Middle frontal gyrus (tissue), 1 donor: ENCODE measurements at regions not wholly inside any gene's neighbourhood (a gene's known extent, or its start where the extent isn't known, plus 50 kb on each side); places are given as distances from the start of the nearest gene placed in this dataset.

ENCODE experiments used
- DNase-seq: peaks from one replicate; pipeline ENCODE4 v3.0.0-alpha.2; 2015; ENCODE audit warnings: low spot score; ENCODE audit errors: extremely low spot score

GRCh38 chr11:127106938-127107337 is 106.4 kb upstream of the KIRREL3 start:
- no peak for DNase-seq

GRCh38 chr11:127105593-127106541 is 105.3 kb upstream of the KIRREL3 start:
- DNase-seq: no peak

- DNase-seq: no peak
Observed at GRCh38 chr11:127103586-127104388, 103.2 kb upstream of the KIRREL3 start.

DNA sequence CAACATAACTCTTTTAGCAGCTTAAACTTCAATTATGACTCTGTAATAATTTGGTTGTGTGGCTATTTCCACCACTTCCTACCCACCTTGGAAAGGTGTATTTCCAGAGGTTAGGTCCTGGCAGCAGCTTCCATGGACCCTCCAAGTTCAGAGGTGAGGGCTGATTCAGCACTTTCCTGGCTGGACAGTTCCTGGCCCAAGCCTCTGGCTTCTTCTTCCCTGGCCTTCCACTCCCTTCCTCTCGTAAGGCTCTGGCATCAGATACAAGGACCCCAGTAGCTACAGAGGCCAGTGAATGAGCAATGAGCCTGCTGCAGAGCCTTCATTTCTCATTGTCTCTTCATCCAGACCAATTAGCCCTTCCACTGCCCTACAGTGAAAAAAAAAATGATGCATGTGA is 98.1 kb upstream of the KIRREL3 start:
- DNase-seq: no peak

DNA sequence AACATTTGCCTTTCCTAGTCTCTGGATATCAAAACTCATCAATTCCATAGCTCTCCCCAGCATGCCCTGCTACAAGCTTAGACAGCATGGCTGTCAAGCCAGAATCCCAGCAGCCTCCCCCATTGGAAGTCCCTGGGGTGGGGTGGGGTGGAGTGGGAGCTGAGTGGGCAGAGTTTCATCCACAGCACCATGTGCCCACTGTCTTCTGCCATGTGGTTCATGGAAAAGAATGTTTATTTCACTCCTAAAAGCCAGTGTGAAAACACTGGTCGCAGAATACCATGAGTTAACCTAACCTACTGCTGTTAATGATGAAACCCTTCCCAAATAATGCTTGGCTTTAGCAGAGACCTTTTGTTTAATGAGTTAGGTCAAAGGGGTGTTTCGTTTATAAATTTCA is 80.2 kb upstream of the KIRREL3 start:
- no peak for DNase-seq

DNA sequence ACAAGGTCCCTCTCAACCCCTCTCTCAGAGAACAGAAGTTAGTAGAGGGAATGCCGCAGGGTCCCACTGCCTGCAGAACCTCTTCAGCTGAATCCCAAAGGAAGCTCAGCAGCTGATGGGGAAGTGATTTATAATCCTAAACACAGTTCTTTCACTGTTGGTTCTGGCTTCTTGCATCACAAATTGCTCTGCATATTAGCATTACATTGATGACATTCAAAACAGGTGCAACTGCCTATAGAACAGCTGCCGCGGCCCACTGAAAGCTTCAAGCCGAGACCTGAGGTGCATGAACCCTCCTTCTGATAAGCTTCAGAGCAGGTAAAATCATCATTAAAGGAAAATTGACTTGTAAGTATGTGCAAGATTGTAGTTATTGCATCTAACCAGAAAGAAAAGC is 75.2 kb upstream of the KIRREL3 start:
- DNase-seq: no peak

GRCh38 chr11:127074151-127074761 is 73.7 kb upstream of the KIRREL3 start:
- DNase-seq: no peak

GRCh38 chr11:127073621-127074020 is 73.1 kb upstream of the KIRREL3 start:
- DNase-seq: no peak

DNA sequence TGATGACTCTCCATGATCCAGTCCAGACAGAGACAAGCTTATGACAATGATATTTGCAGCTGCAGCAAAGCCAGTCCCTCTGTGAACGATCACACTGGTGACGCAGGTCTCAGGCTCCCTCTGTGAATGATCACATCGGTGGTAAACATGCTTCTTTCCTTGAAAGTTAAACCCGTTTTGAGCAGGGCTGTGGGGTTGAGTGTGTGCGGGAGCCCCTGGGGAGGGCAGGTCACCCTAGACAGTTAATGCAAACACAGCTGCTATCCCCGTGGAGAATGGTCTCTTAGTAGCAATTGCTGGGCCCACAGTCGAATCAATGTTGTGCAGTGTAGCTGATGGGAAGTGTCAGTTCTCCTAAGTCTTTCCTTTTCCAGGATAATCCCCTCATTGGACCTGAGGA is 71.0 kb upstream of the KIRREL3 start:
- no peak for DNase-seq

DNA sequence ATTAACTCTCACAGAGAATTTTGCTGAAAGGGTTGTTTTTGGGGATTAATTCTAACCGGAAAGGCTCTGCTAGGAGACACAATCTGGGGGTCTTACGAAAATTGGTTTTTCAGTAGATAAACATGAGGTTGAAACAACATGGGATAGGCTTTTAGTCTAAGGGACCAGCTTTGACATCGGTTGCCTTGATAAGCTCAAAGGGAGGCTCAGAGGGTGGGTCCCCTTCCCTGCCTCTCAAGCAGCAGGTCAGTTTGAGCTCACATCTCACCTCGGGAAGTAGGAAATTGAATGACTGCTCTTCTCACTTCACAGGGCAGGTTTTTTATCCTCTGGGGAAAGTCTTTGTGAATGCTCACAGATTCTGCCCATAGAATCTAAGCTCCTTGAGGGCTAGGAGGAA is 70.2 kb upstream of the KIRREL3 start:
- DNase-seq: no peak

- peak; percentile 64 for DNase-seq
Observed at GRCh38 chr11:127066401-127067090, 66.0 kb upstream of the KIRREL3 start.

DNA sequence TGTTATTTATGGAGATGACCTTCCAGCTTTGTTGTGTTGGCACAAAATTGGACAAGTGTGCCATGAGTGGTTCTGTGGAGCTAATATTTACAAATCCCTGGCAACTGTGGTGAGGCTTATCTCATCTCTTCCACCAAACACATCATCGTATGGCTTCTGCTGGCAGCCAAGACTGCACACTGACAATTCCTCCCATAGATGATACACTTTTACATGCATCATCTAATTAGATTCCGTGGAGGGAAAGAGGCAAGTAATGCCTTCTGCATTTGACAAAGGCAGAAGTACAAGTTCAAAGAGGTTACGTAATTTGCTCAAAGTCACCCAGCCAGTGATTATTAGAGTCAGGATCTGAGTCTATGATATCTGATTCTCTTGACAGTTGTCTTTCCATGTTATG is 62.7 kb upstream of the KIRREL3 start:
- no peak for DNase-seq

DNA sequence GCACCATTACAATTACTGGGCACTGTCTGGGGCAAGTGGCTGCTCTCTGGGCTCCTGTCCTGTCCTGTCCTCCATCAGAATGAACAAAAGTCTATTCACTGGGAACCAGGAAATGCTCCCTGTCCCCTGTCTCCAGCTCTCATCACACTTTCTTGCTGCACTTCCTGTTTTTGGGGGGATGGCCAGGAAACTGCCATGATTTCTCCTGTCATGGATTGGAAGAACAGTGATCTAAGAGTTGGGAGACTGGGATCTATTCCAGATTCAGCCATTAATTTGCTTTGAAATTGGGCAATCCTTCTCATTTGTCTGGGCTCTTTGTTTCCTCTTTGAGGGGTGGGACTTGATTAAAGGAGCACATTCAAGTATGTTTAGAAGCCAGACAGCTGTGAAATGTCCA is 61.4 kb upstream of the KIRREL3 start:
- DNase-seq: no peak

GRCh38 chr11:127059750-127060149 is 59.2 kb upstream of the KIRREL3 start:
- no peak for DNase-seq

- DNase-seq: peak; percentile 60
Observed at GRCh38 chr11:127059286-127059685, 58.7 kb upstream of the KIRREL3 start.

GRCh38 chr11:127058524-127058923 is 58.0 kb upstream of the KIRREL3 start:
- no peak for DNase-seq

DNA sequence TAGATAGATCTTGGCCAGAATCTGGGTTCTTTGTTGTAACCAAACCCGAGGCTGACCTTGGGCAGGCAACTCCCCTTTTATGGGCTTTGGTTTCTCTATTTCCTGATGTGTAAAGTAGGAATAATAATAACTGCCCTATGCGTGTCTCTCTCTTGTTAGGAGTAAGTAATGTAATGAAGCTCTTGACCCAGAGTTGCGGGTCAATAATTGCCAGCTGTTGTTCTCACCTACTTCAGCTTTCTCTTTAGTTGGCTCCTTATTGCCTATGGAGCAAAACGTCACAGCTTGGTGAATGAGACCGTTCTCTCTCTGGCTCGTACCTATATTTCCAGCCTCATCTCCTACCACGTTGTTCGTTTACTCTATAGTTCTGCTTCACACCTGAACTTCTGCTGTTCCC is 56.6 kb upstream of the KIRREL3 start:
- DNase-seq: no peak

DNA sequence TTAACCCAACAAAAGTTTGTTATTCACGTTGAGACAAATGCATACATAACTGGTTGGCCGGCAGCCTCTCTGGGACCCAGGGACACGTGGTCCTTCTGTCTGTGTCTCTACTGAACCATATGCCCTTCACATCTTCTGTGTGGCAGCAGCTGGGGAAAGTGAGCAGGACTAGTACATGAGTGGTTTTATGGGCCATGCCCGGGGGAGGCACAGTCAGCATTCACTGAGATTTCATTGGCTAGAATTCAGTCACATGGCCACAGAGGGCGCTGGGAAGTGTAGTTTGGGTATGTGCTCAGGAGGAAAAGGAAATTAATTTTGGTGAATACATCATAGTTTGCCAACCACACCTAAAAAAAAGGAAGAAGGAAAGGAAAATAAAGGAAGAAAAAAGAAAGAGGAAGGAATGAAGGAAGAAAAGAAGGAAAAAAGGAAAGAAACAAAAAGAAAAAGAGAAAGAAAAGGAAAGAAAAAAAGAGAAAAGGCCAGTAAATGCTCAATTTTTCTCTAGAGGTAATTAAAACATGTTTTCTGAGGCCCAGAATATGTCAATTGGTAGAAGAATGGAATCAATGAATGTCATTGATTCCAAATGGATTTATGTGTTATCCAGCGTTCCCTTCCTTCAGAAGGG is 55.9 kb upstream of the KIRREL3 start:
- no peak for DNase-seq

- no peak for DNase-seq
Observed at GRCh38 chr11:127055236-127055635, 54.7 kb upstream of the KIRREL3 start.

DNA sequence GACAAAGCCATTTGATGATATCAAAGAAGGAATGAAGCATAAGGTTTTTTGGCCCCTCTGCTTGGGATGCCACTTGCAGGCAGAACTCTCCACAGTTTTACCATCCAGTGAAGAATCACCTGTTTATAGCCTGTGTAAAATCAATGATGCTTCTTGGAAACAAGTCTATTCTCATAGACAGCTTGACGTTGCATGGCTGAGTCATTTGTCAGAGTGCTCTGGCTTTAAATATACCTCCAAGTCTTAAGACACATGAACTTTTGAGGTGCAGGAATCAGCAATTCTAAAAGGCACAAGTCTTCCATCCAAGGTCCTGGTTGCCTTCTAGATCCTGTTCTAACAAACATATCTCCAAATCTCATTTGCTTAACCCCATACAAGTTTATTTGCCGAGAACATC is 53.6 kb upstream of the KIRREL3 start:
- no peak for DNase-seq

DNA sequence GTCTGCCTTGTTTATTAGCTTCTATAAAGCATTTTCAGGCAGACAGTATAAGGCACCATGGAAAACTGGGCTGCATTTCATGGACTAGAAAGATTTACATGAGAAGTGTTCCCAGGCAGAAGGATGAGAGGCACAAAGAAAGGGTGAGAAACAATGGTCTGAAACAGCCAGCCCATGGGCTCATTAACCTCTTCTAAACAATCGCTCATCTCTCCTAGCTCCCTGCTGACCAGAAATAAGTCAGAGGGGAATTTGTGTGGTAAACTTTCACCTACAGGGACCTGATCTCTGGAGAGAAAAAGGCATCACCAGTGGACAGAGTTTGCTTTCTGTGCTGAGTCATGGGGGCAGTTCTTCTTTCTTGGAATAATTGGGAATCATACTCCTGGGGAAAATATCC is 51.8 kb upstream of the KIRREL3 start:
- DNase-seq: no peak
